K562 (cell line): ENCODE measurements at regions not wholly inside any gene's neighbourhood (a gene's known extent, or its start where the extent isn't known, plus 50 kb on each side); places are given as distances from the start of the nearest gene placed in this dataset.

ENCODE experiments used
- CBX3 ChIP-seq, 2 experiments: IDR thresholded peaks; 1 replicate in 1 of 2; 2 replicates in 1 of 2; pipeline ENCODE4 v1.6.1; 2012; ENCODE audit warnings: inconsistent platforms in 2 of 2, low read length in 2 of 2, borderline replicate concordance in 1 of 2, control low read depth in 1 of 2
- LCOR ChIP-seq: sonication (generic); formaldehyde crosslinking; IDR thresholded peaks from 2 replicates; pipeline ENCODE4 v1.8.0; 2022; ENCODE audit warnings: mild to moderate bottlenecking, missing genetic modification reagents
- MEF2D ChIP-seq: conservative IDR thresholded peaks from 2 replicates; pipeline ENCODE4 v1.6.1; 2016; ENCODE audit warnings: low read depth, missing genetic modification characterization, missing compliant biosample characterization
- NRF1 ChIP-seq, 2 experiments: fragments of 450-650 bp; IDR thresholded peaks in 1 of 2; conservative IDR thresholded peaks in 1 of 2; 2 replicates each; pipeline ENCODE4 v1.6.1; 2014; ENCODE audit warnings: mild to moderate bottlenecking in 2 of 2
- RCOR1 ChIP-seq, 2 experiments: IDR thresholded peaks; 2 replicates each; pipeline ENCODE4 v1.6.1; 2012; ENCODE audit warnings: low read depth in 2 of 2, low read length in 2 of 2, borderline replicate concordance in 1 of 2, improper control_type of control experiment in 1 of 2
- SP1 ChIP-seq: sonication (generic); formaldehyde crosslinking; IDR thresholded peaks from 2 replicates; pipeline ENCODE4 v1.8.1; 2022; ENCODE audit warnings: mild to moderate bottlenecking, missing genetic modification reagents
- TOE1 ChIP-seq, 2 experiments: fragments of 450-650 bp in 1 of 2; sonication (generic) in 1 of 2; formaldehyde crosslinking in 1 of 2; IDR thresholded peaks; 2 replicates each; pipeline versions ENCODE4 v1.7.1 to v1.8.0; 2016 to 2022; ENCODE audit warnings: borderline replicate concordance in 2 of 2, mild to moderate bottlenecking in 2 of 2, antibody characterized with exemption in 1 of 2, inconsistent platforms in 1 of 2, low read depth in 1 of 2, missing genetic modification reagents in 1 of 2, moderate library complexity in 1 of 2
- ZSCAN32 ChIP-seq: fragments of 450-650 bp; formaldehyde crosslinking; IDR thresholded peaks from 2 replicates; pipeline ENCODE4 v1.4.0; 2020; ENCODE audit warnings: mild to moderate bottlenecking, moderate library complexity
- TF ChIP-seq, protein P1 (sequence below): fragments of 250-450 bp; sonication (Bioruptor Pico); IDR thresholded peaks from 2 replicates; pipeline ENCODE4 v1.5.0; 2021; ENCODE audit warnings: mild to moderate bottlenecking, moderate library complexity
- TF ChIP-seq, protein P2 (sequence below): fragments of 450-650 bp; IDR thresholded peaks from 2 replicates; pipeline ENCODE4 v1.6.1; 2018; ENCODE audit not compliant: partially characterized antibody
- TF ChIP-seq, protein P3 (sequence below), 2 experiments: IDR thresholded peaks in 1 of 2; conservative IDR thresholded peaks in 1 of 2; 2 replicates each; pipeline ENCODE4 v1.6.1; 2016; ENCODE audit warnings: low read depth in 2 of 2, mild to moderate bottlenecking in 1 of 2, missing compliant biosample characterization in 1 of 2, missing genetic modification characterization in 1 of 2, moderate library complexity in 1 of 2
- TF ChIP-seq, protein P4 (sequence below): fragments of 250-450 bp; sonication (Bioruptor Pico); IDR thresholded peaks from 2 replicates; pipeline ENCODE4 v1.8.0; 2021; ENCODE audit warnings: mild to moderate bottlenecking, moderate library complexity

DNA sequence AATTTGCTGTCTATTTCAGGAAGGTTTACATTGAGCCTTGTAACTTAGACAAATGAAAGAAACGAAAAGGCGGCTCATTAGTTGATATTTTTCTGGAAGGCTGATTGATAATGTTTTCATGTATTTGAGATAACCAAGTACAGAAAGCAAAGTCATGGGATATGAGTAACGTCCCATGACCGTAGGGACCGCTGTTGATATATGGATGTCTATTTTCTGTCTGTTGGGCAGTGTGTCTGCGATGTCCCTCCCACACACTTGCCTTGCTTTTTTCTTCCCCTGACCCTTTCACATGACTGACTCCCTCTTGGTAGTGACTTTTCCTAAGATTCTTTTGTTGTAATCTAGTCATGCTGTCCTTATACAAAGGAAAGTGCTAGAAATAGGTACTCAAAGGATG, 57.0 kb upstream of the GPR158 start (continued):
- peak in 1 of 2 experiments; percentile 22; a peak in 1 of 3 replicates for TF ChIP-seq CBX3 (IDR thresholded peaks at IDR 0.05; ENCODE audit: borderline replicate concordance in 1 of 2, low read length in 2 of 2)
- TF ChIP-seq LCOR = no peak
- TF ChIP-seq, protein P1, sequence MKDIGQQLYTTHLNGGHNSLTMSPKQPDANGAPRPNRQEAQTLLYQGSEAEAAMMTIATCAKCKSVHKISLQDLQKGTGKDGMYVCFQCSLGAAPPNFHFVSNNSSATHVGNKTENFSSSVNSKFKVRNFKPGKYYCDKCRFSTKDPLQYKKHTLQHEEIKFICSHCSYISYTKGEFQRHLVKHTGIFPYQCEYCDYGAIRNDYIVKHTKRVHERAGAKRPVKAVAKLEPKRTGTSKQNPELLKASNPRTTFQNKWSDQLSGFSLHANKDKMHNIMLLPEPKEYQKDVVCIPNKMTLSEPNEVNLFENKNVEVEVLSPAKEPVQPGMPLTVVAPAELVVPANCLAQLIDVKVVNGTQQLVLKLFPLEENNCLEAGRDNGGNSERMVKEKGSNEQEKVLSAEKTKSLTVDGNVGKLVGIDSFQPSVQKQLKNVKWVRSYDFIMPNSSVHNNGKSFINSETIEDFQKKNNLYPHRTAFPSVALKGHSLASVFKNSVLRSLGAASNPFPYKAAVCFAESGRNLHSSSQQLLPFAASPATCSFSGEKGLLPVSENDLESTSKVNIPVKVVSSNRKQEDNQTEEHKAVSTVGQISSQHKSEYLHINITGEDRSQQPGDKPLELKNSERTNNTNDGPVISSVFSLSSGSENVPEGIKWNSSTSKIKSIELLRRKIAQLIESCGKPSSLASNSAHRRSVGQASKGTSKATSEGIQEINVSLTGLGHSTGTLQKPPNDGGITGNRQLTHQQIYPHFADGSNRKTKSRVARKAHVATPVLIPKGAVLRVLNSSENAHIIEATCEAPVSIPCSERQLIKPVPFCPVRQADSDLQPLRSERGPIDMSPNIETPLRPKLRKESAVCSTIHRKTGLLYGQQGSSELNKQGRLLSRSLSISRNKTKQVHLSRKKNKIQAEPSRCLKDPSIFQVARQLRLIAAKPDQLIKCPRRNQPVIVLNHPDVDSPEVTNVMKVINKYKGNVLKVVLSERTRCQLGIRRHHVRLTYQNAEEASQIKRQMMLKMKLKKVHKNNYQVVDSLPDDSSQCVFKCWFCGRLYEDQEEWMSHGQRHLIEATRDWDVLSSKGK (CRISPR knock-in tag) = no peak
- no peak for TF ChIP-seq SP1 (CRISPR knock-in tag)
- TF ChIP-seq, protein P2, sequence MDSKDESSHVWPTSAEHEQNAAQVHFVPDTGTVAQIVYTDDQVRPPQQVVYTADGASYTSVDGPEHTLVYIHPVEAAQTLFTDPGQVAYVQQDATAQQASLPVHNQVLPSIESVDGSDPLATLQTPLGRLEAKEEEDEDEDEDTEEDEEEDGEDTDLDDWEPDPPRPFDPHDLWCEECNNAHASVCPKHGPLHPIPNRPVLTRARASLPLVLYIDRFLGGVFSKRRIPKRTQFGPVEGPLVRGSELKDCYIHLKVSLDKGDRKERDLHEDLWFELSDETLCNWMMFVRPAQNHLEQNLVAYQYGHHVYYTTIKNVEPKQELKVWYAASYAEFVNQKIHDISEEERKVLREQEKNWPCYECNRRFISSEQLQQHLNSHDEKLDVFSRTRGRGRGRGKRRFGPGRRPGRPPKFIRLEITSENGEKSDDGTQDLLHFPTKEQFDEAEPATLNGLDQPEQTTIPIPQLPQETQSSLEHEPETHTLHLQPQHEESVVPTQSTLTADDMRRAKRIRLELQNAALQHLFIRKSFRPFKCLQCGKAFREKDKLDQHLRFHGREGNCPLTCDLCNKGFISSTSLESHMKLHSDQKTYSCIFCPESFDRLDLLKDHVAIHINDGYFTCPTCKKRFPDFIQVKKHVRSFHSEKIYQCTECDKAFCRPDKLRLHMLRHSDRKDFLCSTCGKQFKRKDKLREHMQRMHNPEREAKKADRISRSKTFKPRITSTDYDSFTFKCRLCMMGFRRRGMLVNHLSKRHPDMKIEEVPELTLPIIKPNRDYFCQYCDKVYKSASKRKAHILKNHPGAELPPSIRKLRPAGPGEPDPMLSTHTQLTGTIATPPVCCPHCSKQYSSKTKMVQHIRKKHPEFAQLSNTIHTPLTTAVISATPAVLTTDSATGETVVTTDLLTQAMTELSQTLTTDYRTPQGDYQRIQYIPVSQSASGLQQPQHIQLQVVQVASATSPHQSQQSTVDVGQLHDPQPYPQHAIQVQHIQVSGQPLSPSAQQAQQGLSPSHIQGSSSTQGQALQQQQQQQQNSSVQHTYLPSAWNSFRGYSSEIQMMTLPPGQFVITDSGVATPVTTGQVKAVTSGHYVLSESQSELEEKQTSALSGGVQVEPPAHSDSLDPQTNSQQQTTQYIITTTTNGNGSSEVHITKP = peak; percentile 44
- peak; percentile 72; the same call in 1 of the 2 replicates for TF ChIP-seq TOE1 (IDR thresholded peaks at IDR 0.05; ENCODE audit: borderline replicate concordance)
- no peak for TF ChIP-seq TOE1 (CRISPR knock-in tag; IDR thresholded peaks at IDR 0.05; ENCODE audit: borderline replicate concordance, low read depth)
- 0 out of 4 replicates have a peak, but pooled peaks of 1 of the 2 experiments have one; percentile 9 for TF ChIP-seq NRF1 (conservative IDR thresholded peaks at IDR 0.05 in 1 of 2, IDR thresholded peaks at IDR 0.05 in 1 of 2)
- TF ChIP-seq MEF2D (tag) = peak; percentile 95
- TF ChIP-seq ZSCAN32 = no peak
- TF ChIP-seq, protein P3, sequence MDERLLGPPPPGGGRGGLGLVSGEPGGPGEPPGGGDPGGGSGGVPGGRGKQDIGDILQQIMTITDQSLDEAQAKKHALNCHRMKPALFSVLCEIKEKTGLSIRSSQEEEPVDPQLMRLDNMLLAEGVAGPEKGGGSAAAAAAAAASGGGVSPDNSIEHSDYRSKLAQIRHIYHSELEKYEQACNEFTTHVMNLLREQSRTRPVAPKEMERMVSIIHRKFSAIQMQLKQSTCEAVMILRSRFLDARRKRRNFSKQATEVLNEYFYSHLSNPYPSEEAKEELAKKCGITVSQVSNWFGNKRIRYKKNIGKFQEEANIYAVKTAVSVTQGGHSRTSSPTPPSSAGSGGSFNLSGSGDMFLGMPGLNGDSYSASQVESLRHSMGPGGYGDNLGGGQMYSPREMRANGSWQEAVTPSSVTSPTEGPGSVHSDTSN (CRISPR knock-in tag; IDR thresholded peaks at IDR 0.05; ENCODE audit: low read depth) = no peak
- TF ChIP-seq, protein P3 (tag; conservative IDR thresholded peaks at IDR 0.05; ENCODE audit: low read depth) = peak; percentile 95
- TF ChIP-seq, protein P4, sequence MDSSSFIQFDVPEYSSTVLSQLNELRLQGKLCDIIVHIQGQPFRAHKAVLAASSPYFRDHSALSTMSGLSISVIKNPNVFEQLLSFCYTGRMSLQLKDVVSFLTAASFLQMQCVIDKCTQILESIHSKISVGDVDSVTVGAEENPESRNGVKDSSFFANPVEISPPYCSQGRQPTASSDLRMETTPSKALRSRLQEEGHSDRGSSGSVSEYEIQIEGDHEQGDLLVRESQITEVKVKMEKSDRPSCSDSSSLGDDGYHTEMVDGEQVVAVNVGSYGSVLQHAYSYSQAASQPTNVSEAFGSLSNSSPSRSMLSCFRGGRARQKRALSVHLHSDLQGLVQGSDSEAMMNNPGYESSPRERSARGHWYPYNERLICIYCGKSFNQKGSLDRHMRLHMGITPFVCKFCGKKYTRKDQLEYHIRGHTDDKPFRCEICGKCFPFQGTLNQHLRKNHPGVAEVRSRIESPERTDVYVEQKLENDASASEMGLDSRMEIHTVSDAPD (CRISPR knock-in tag) = no peak
- TF ChIP-seq RCOR1 (IDR thresholded peaks at IDR 0.05; ENCODE audit: borderline replicate concordance in 1 of 2, low read depth in 2 of 2, low read length in 2 of 2) = peak in 1 of 2 experiments; percentile 53; a peak in 1 of 4 replicates
